Colon (tissue), 2 donors: ENCODE measurements at regions not wholly inside any gene's neighbourhood (a gene's known extent, or its start where the extent isn't known, plus 50 kb on each side); places are given as distances from the start of the nearest gene placed in this dataset.

Source experiments
- FAIRE-seq: peaks from 2 replicates; lab custom pipeline; 2012; peaks lifted over from hg19 to GRCh38; lab: Jason Lieb, UNC
- donor health status: control.
- donor health status: control.

GRCh38 chr7:97623333-97623732 is 108.6 kb upstream of the TAC1 start:
- no peak for FAIRE-seq

DNA sequence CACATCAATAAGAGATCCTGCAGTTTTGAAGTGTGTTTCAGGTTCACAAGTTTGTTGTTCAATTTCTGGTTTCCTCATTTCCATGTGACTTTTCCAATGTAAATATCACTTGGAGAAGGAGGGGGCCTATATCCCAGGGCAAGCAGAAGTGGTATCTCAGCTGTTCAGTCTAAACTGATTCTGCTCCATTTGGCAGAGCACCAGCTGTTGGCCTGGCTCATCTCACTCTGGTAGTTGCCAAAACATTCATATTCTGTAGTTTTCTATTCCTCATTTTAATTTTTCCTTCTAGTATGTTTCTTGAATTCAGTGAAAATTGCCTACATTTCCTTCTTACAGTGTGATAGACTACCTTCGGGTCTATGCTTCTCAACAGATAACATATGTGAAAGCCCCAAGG is 101.8 kb upstream of the TAC1 start:
- FAIRE-seq, result no peak

- no peak for FAIRE-seq
Observed at GRCh38 chr7:97635622-97636021, 96.3 kb upstream of the TAC1 start.

DNA sequence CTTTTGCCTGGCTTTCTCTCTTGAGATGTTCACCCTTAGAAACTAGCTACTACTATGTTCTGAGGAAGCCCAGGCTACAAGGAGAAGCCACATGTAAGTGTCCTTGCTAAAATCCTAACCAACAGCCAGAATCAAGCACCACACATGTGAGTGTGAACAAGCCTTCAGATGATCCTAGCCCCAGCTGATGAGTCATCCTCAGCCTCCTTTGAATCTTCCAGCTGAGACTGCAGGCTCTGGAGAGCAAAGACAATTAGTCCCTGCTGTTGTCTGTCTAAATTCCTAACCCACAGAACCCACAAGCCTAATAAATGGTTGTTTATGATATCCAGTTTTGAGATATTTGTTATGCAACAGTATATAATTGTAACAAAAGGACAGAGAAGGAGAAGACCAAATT is 92.8 kb upstream of the TAC1 start:
- no peak for FAIRE-seq

DNA sequence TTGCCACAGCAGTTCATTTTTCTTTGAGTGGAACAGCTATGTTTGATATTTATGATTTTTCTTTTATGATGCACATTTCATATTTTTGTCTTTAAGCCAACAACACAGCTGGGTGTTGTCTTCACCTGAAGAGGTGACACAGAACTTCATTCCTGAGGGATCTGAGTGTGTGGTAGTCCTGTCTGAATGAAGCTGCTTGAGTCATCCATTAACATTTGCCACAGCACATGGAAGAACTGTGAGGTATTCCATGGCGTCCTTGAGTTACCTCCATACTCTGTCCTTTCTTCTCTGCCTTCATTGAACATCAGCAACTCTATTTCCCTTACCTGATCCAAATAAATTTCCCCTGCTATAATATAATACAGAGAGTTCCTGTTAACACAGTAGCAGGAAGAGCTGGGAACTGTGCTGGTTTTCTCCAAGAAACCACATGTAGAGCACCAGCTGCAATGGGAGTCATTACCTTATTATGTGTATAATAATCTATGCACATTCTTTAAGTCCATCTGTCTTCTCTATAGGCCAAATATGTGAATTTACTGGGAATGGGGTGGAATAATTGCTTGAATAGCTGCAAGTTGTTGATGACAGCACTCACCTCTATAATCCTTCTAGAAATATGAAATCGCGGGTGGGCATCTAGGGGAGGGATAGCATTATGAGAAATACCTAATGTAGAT is 72.4 kb upstream of the TAC1 start:
- FAIRE-seq, result no peak

GRCh38 chr7:97667359-97667758 is 64.5 kb upstream of the TAC1 start:
- no peak for FAIRE-seq

DNA sequence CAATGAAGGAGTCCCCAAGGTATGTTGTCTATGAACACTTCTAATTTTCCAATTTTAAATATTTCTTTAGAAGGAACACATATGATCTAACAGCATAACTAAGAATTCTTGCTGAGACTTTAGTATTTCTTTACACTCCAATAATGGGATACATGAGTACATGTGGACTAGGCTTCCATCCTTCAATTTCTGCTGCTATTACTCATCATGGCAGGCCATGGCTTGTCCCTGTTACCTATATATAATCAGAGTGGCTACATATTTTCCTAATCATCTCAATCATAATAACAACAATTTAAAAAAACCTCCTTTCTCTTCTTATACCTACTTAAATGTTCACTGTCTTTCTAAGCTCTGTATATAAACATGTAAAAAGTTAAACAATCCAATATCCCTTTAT is 60.3 kb upstream of the TAC1 start:
- no peak for FAIRE-seq

- no peak for FAIRE-seq
Observed at GRCh38 chr7:97680622-97681021, 51.3 kb upstream of the TAC1 start.
